NOMO-1 (cell line): ENCODE measurements at regions not wholly inside any gene's neighbourhood (a gene's known extent, or its start where the extent isn't known, plus 50 kb on each side); places are given as distances from the start of the nearest gene placed in this dataset.
A peak's percentile ranks its signal among the peaks of the same experiment; 100 is the strongest.

Experiments
- DNase-seq, 2 experiments: peaks; one replicate each; lab custom pipeline; 2025; ENCODE audit not compliant: unreplicated experiment in 2 of 2; lab: John Stamatoyannopoulos, UW

GRCh38 chr5:18091142-18091541 lies 456.9 kb downstream of the TAF11L14 start:
- peak; percentile 79 to 94 for DNase-seq

- no peak for DNase-seq
Measured at GRCh38 chr5:18091758-18092157, 457.5 kb downstream of the TAF11L14 start.

- DNase-seq: no peak
Measured at GRCh38 chr5:18095061-18095460, 460.8 kb downstream of the TAF11L14 start.

- DNase-seq: no peak
Measured at GRCh38 chr5:18097817-18098216, 463.6 kb downstream of the TAF11L14 start.

GRCh38 chr5:18098691-18099090 lies 464.4 kb downstream of the TAF11L14 start:
- DNase-seq: peak in 1 of 2 experiments; percentile 54

- DNase-seq: no peak
Measured at GRCh38 chr5:18099261-18099660, 465.0 kb downstream of the TAF11L14 start.

GRCh38 chr5:18101532-18101931 lies 467.3 kb downstream of the TAF11L14 start:
- no peak for DNase-seq

GRCh38 chr5:18102733-18103132 lies 468.5 kb downstream of the TAF11L14 start:
- DNase-seq: no peak

GRCh38 chr5:18105449-18105848 lies 471.2 kb downstream of the TAF11L14 start:
- no peak for DNase-seq

- DNase-seq: no peak
Measured at GRCh38 chr5:18111906-18112465, 477.7 kb downstream of the TAF11L14 start.

GRCh38 chr5:18113721-18114120 lies 479.5 kb downstream of the TAF11L14 start:
- peak; percentile 43 to 74 for DNase-seq

- DNase-seq: peak; percentile 47 to 96
Measured at GRCh38 chr5:18114151-18114757, 480.0 kb downstream of the TAF11L14 start.

GRCh38 chr5:18117968-18118367 lies 483.7 kb downstream of the TAF11L14 start:
- no peak for DNase-seq

GRCh38 chr5:18119156-18119785 lies 485.0 kb downstream of the TAF11L14 start:
- DNase-seq: no peak

- no peak for DNase-seq
Measured at GRCh38 chr5:18141222-18141621, 507.0 kb downstream of the TAF11L14 start.

- DNase-seq: no peak
Measured at GRCh38 chr5:18142831-18143230, 508.6 kb downstream of the TAF11L14 start.

- DNase-seq: no peak
Measured at GRCh38 chr5:18152671-18153070, 518.4 kb downstream of the TAF11L14 start.

GRCh38 chr5:18158166-18158565 lies 523.9 kb downstream of the TAF11L14 start:
- peak in 1 of 2 experiments; percentile 17 for DNase-seq

GRCh38 chr5:18159331-18159730 lies 525.1 kb downstream of the TAF11L14 start:
- DNase-seq: peak; percentile 72 to 99

- DNase-seq: no peak
Measured at GRCh38 chr5:18171684-18172083, 537.4 kb downstream of the TAF11L14 start.

GRCh38 chr5:18179579-18179978 lies 545.3 kb downstream of the TAF11L14 start:
- no peak for DNase-seq

GRCh38 chr5:18181575-18181974 lies 547.3 kb downstream of the TAF11L14 start:
- no peak for DNase-seq
